Glutamatergic neuron (in vitro differentiated cells): ENCODE measurements at regions not wholly inside any gene's neighbourhood (a gene's known extent, or its start where the extent isn't known, plus 50 kb on each side); places are given as distances from the start of the nearest gene placed in this dataset.
A peak's percentile ranks its signal among the peaks of the same experiment; 100 is the strongest.

ENCODE experiments used
- DNase-seq: peaks from one replicate; pipeline ENCODE4 v3.0.0; 2022
- H3K27ac Mint-ChIP-seq: one replicate; pipeline ENCODE4 v1.8.0; 2020; ENCODE audit warnings: mild to moderate bottlenecking, mixed read lengths, inconsistent platforms; ENCODE audit not compliant: unreplicated experiment
- H3K27me3 Mint-ChIP-seq: one replicate; pipeline ENCODE4 v1.8.0; 2020; ENCODE audit warnings: mild to moderate bottlenecking, moderate library complexity, mixed read lengths, inconsistent platforms; ENCODE audit not compliant: unreplicated experiment
- H3K36me3 Mint-ChIP-seq: one replicate; pipeline ENCODE4 v1.8.0; 2020; ENCODE audit warnings: mild to moderate bottlenecking, mixed read lengths, inconsistent platforms; ENCODE audit not compliant: unreplicated experiment
- H3K4me1 Mint-ChIP-seq: one replicate; pipeline ENCODE4 v1.8.0; 2020; ENCODE audit warnings: mild to moderate bottlenecking, low read depth, mixed read lengths, inconsistent platforms; ENCODE audit not compliant: unreplicated experiment
- H3K4me3 Mint-ChIP-seq: one replicate; pipeline ENCODE4 v1.8.0; 2020; ENCODE audit warnings: mild to moderate bottlenecking, mixed read lengths, inconsistent platforms; ENCODE audit not compliant: unreplicated experiment
- H3K9me3 Mint-ChIP-seq: one replicate; pipeline ENCODE4 v1.8.0; 2020; ENCODE audit warnings: mild to moderate bottlenecking, moderate library complexity, mixed read lengths, inconsistent platforms; ENCODE audit not compliant: unreplicated experiment
- TF ChIP-seq, protein P1 (sequence below): fragments of 200-600 bp; sonication (generic); IDR thresholded peaks from one replicate; pipeline ENCODE4 v1.5.0; 2021; ENCODE audit not compliant: partially characterized antibody, unreplicated experiment

- no peaks in the 10 kb centered on the region for H3K9me3 Mint-ChIP-seq
- H3K4me1 Mint-ChIP-seq = peaks cover 7% of the 10 kb centered on the region
- no peak overlapping the region for H3K27ac Mint-ChIP-seq
Measured at GRCh38 chr4:89657931-89658700, 178.8 kb downstream of the SNCA start.

GRCh38 chr4:89653012-89653411 lies 183.9 kb downstream of the SNCA start:
- Mint-ChIP-seq H3K27me3 (no peaks in the 10 kb centered on the region), H3K4me1 (peaks cover 8% of the 10 kb centered on the region), H3K27ac (no peak overlapping the region), H3K4me3 (no peak overlapping the region), H3K9me3 (peaks cover 2% of the 10 kb centered on the region), H3K36me3 (no peaks in the 10 kb centered on the region)
- DNase-seq = no peak
- TF ChIP-seq, protein P1, sequence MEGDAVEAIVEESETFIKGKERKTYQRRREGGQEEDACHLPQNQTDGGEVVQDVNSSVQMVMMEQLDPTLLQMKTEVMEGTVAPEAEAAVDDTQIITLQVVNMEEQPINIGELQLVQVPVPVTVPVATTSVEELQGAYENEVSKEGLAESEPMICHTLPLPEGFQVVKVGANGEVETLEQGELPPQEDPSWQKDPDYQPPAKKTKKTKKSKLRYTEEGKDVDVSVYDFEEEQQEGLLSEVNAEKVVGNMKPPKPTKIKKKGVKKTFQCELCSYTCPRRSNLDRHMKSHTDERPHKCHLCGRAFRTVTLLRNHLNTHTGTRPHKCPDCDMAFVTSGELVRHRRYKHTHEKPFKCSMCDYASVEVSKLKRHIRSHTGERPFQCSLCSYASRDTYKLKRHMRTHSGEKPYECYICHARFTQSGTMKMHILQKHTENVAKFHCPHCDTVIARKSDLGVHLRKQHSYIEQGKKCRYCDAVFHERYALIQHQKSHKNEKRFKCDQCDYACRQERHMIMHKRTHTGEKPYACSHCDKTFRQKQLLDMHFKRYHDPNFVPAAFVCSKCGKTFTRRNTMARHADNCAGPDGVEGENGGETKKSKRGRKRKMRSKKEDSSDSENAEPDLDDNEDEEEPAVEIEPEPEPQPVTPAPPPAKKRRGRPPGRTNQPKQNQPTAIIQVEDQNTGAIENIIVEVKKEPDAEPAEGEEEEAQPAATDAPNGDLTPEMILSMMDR = no peak

More at GRCh38 chr4:89657931-89658700, 178.8 kb downstream of the SNCA start:
- TF ChIP-seq, protein P1 = peak; percentile 35
- no peak for DNase-seq
- Mint-ChIP-seq H3K36me3 (no peaks in the 10 kb centered on the region), H3K4me3 (no peak overlapping the region), H3K27me3 (no peaks in the 10 kb centered on the region)

DNA sequence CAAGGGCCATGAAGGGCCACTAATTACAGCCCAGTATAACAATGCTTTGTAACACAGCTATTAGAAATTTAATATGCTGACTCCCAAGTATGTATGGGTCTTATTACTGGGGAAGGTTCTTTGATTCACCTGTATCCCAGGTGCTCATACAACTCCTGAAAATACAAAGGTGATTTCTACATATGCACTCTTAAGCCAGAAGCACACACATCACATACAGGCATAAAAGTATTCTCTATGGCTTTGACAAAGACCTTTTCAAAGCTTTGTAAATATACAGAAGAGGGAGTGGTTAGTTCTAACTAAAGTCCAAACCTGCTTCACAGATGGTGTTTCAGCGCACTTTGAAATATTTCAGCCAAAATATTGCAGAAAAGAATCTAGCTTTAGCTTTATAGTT lies 191.5 kb downstream of the SNCA start:
- Mint-ChIP-seq H3K27ac (no peak overlapping the region), H3K27me3 (peaks cover 3% of the 10 kb centered on the region), H3K9me3 (peaks cover 3% of the 10 kb centered on the region), H3K36me3 (no peaks in the 10 kb centered on the region), H3K4me3 (no peak overlapping the region), H3K4me1 (peaks cover 3% of the 10 kb centered on the region)
- no peak for DNase-seq
- TF ChIP-seq, protein P1 = no peak

DNA sequence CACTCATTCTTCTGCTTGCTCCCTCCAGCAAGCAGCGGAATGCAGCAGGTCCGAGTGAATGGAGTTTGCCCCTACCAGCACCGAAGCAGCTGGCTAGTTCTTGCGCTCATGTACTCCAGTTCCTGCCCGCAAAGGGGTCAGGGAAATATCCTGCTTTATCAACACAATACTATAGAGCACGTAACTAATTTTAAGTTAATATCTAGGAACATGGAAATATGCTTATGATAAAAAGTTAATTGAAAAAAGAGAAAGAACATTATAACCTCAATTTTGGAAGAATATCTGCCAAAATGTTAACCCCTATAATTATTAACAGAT lies 195.6 kb downstream of the SNCA start:
- TF ChIP-seq, protein P1 = peak; percentile 44
- Mint-ChIP-seq H3K4me3 (no peak overlapping the region), H3K9me3 (peaks cover 1% of the 10 kb centered on the region), H3K4me1 (peaks cover 3% of the 10 kb centered on the region), H3K27me3 (peaks cover 3% of the 10 kb centered on the region), H3K27ac (no peak overlapping the region), H3K36me3 (no peaks in the 10 kb centered on the region)
- DNase-seq = no peak

DNA sequence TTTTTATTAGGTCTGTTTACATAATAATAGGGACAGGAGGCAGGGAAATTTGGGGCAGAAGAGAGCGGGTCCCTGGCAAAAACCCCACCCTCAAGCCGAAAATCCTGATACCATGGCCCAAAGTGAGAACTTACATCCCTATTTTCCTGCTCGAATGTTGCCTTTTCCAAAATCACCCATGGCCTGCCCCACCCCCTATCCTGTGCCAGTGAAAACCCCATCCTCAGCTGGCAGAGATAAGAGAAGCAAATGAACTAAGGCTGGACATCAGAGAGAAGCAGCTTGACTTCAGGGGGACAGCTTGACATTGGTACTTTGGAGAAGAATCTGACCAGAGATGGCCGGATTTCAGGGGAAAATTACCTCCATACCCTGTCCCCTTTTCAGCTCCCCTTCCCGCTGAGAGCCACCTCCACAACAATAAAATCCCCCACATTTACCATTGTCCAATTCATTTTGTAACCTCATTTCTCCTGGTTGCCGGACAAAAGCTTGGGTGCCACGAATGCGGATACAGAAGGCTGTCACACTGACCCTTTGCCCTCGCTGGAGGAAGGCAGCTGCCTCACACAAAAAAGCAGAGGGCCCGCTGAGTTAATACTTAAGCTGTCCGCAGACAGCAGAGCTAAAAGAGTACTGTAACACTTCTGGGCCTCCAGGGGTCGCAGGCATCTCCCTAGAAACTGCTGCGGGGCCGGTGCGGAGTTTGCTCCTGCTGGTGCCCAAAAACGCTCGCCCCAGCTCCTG lies 196.2 kb downstream of the SNCA start:
- Mint-ChIP-seq H3K4me1 (peaks cover 3% of the 10 kb centered on the region), H3K27ac (peak overlapping the region; percentile 72), H3K27me3 (peaks cover 3% of the 10 kb centered on the region), H3K9me3 (peaks cover 1% of the 10 kb centered on the region), H3K4me3 (peak overlapping the region; percentile 61), H3K36me3 (no peaks in the 10 kb centered on the region)
- DNase-seq = peak; percentile 81
- TF ChIP-seq, protein P1 = peak; percentile 73
